ENCODE measurements at regions not wholly inside any gene's neighbourhood (a gene's known extent, or its start where the extent isn't known, plus 50 kb on each side); places are given as distances from the start of the nearest gene placed in this dataset.

- DNase-seq: no peak
- Mint-ChIP-seq H3K36me3 (ENCODE audit: unreplicated experiment) (no peaks in the 10 kb centered on the region), H3K9me3 (ENCODE audit: unreplicated experiment) (peaks cover 4% of the 10 kb centered on the region), H3K4me3 (ENCODE audit: unreplicated experiment) (no peak overlapping the region), H3K27me3 (ENCODE audit: unreplicated experiment) (no peaks in the 10 kb centered on the region), H3K4me1 (ENCODE audit: low read depth, unreplicated experiment) (peaks cover 10% of the 10 kb centered on the region), H3K27ac (ENCODE audit: unreplicated experiment) (no peak overlapping the region)
- no peak for TF ChIP-seq CTCF (IDR thresholded peaks at IDR 0.05; ENCODE audit: partially characterized antibody, unreplicated experiment)
Measured at GRCh38 chr9:89942643-89943042, 337.8 kb downstream of the GADD45G start.

- Mint-ChIP-seq H3K4me1 (ENCODE audit: low read depth, unreplicated experiment) (peaks cover 10% of the 10 kb centered on the region), H3K9me3 (ENCODE audit: unreplicated experiment) (peaks cover 4% of the 10 kb centered on the region), H3K36me3 (ENCODE audit: unreplicated experiment) (no peaks in the 10 kb centered on the region), H3K27me3 (ENCODE audit: unreplicated experiment) (peaks cover 1% of the 10 kb centered on the region), H3K27ac (ENCODE audit: unreplicated experiment) (no peak overlapping the region), H3K4me3 (ENCODE audit: unreplicated experiment) (no peak overlapping the region)
- no peak for TF ChIP-seq CTCF (IDR thresholded peaks at IDR 0.05; ENCODE audit: partially characterized antibody, unreplicated experiment)
- no peak for DNase-seq
Measured at GRCh38 chr9:89943309-89943708, 338.5 kb downstream of the GADD45G start.

GRCh38 chr9:89943728-89944127 lies 338.9 kb downstream of the GADD45G start:
- no peak for TF ChIP-seq CTCF (IDR thresholded peaks at IDR 0.05; ENCODE audit: partially characterized antibody, unreplicated experiment)
- Mint-ChIP-seq H3K4me3 (ENCODE audit: unreplicated experiment) (no peak overlapping the region), H3K27me3 (ENCODE audit: unreplicated experiment) (peaks cover 1% of the 10 kb centered on the region), H3K9me3 (ENCODE audit: unreplicated experiment) (peaks cover 4% of the 10 kb centered on the region), H3K36me3 (ENCODE audit: unreplicated experiment) (no peaks in the 10 kb centered on the region), H3K4me1 (ENCODE audit: low read depth, unreplicated experiment) (peaks cover 10% of the 10 kb centered on the region), H3K27ac (ENCODE audit: unreplicated experiment) (no peak overlapping the region)
- no peak for DNase-seq

GRCh38 chr9:89945133-89945532 lies 340.3 kb downstream of the GADD45G start:
- peak; percentile 32 for TF ChIP-seq CTCF (IDR thresholded peaks at IDR 0.05; ENCODE audit: partially characterized antibody, unreplicated experiment)
- Mint-ChIP-seq H3K36me3 (ENCODE audit: unreplicated experiment) (no peaks in the 10 kb centered on the region), H3K27me3 (ENCODE audit: unreplicated experiment) (peaks cover 1% of the 10 kb centered on the region), H3K4me3 (ENCODE audit: unreplicated experiment) (no peak overlapping the region), H3K27ac (ENCODE audit: unreplicated experiment) (no peak overlapping the region), H3K4me1 (ENCODE audit: low read depth, unreplicated experiment) (peaks cover 10% of the 10 kb centered on the region), H3K9me3 (ENCODE audit: unreplicated experiment) (peaks cover 4% of the 10 kb centered on the region)
- DNase-seq: no peak

GRCh38 chr9:89946741-89947140 lies 341.9 kb downstream of the GADD45G start:
- Mint-ChIP-seq H3K27ac (ENCODE audit: unreplicated experiment) (no peak overlapping the region), H3K36me3 (ENCODE audit: unreplicated experiment) (no peaks in the 10 kb centered on the region), H3K27me3 (ENCODE audit: unreplicated experiment) (peaks cover 3% of the 10 kb centered on the region), H3K4me1 (ENCODE audit: low read depth, unreplicated experiment) (peaks cover 7% of the 10 kb centered on the region), H3K9me3 (ENCODE audit: unreplicated experiment) (peaks cover 4% of the 10 kb centered on the region), H3K4me3 (ENCODE audit: unreplicated experiment) (no peak overlapping the region)
- DNase-seq: no peak
- TF ChIP-seq CTCF (IDR thresholded peaks at IDR 0.05; ENCODE audit: partially characterized antibody, unreplicated experiment): no peak

Measured in glutamatergic neuron (in vitro differentiated cells).